ENCODE measurements at regions not wholly inside any gene's neighbourhood (a gene's known extent, or its start where the extent isn't known, plus 50 kb on each side); places are given as distances from the start of the nearest gene placed in this dataset.

DNA sequence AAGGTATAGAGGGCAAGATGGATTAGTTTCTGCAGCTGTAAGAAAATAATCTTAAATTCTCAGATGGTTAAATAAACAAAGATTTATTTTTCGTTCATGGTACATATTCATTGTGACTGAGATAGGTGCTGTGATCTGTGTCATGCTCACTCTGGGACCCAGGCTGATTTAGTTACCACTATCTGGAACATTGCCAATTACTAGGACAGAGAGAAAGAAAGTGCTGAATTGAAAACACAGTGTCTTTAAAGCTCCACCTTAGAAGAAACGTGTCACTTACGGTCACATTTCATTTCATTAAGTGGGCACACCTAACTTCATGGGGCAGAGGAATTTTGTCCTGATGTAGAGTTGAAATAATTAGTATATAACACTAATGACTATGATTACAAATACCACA is 430.0 kb downstream of the CCDC91 start (continued):
- TF ChIP-seq CEBPZ (IDR thresholded peaks at IDR 0.05; ENCODE audit: low read depth, low read length) (no peak), HDAC6 (IDR thresholded peaks at IDR 0.05; ENCODE audit: unreplicated experiment) (no peak), YY1 (IDR thresholded peaks at IDR 0.05; ENCODE audit: low read depth, low read length) (no peak), HDAC2 (IDR thresholded peaks at IDR 0.05) (no peak)
- TF ChIP-seq, protein P1, sequence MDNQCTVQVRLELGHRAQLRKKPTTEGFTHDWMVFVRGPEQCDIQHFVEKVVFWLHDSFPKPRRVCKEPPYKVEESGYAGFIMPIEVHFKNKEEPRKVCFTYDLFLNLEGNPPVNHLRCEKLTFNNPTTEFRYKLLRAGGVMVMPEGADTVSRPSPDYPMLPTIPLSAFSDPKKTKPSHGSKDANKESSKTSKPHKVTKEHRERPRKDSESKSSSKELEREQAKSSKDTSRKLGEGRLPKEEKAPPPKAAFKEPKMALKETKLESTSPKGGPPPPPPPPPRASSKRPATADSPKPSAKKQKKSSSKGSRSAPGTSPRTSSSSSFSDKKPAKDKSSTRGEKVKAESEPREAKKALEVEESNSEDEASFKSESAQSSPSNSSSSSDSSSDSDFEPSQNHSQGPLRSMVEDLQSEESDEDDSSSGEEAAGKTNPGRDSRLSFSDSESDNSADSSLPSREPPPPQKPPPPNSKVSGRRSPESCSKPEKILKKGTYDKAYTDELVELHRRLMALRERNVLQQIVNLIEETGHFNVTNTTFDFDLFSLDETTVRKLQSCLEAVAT (IDR thresholded peaks at IDR 0.05) = no peak

DNA sequence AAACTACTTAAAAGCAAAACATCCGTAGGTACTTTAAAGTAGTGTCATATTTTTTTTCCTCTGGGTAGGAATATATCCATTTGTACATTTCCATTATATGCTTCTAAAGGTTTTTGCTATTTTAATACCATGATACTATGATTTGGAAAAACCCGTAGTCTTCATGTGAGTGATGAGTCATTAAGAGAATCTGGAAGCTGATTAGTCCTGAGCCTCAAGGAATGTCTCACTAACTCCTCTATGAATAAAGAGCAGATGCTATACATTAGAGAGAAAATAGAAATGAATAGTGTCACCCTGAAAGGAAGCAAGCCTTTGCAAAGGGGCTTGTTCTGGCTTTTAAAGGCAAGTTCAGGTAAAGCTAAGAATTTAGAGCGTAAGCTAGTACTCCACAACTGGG is 432.1 kb downstream of the CCDC91 start:
- POLR2A ChIA-PET = no interaction called here
- DNase-seq (ENCODE audit: low read depth, low spot score) = no peak
- H4K20me1 ChIP-seq (ENCODE audit: control insufficient read depth, insufficient read depth) = no peaks in the 10 kb centered on the region
- TF ChIP-seq CHD4 (IDR thresholded peaks at IDR 0.05) = no peak
- RAD21 ChIA-PET (ENCODE audit: unreplicated experiment) = no interaction called here
- H3K36me3 ChIP-seq (ENCODE audit: control insufficient read depth in 2 of 2, insufficient read depth in 2 of 2, low read length in 1 of 2) = no peaks in the 10 kb centered on the region
- H3K4me3 ChIP-seq = no peak overlapping the region
- no peak overlapping the region for H2AFZ ChIP-seq (ENCODE audit: control insufficient read depth, low read depth, low read length)
- SMC1A ChIA-PET (ENCODE audit: uncharacterized antibody, unreplicated experiment) = no interaction called here
- H3K9me3 ChIP-seq (replicated peaks; ENCODE audit: control insufficient read depth, insufficient read depth, low read length) = no peaks in the 10 kb centered on the region
- H3K4me2 ChIP-seq (ENCODE audit: control insufficient read depth, insufficient read depth) = no peak overlapping the region
- intact Hi-C loops (cut with micrococcal nuclease; ENCODE audit: unreplicated experiment) (no loop called here), in situ Hi-C loops (cut with MboI) (no loop called here)
- no peak overlapping the region for H3K9ac ChIP-seq (ENCODE audit: control insufficient read depth, insufficient read depth, low read length)
- 58% methylated on average over 3 of the region's 3 CpGs for WGBS (ENCODE audit: insufficient coverage, insufficient replicate concordance, low lambda C conversion rate, missing lambda C conversion rate)
- FAIRE-seq = no peak
- no TSS peak for BruUV-seq (replicated peaks)
- H3K27me3 ChIP-seq (replicated peaks in 1 of 2; ENCODE audit: control insufficient read depth in 2 of 2, insufficient read depth in 2 of 2, low read length in 1 of 2) = no peaks in the 10 kb centered on the region
- H3K4me1 ChIP-seq (ENCODE audit: control insufficient read depth, insufficient read depth, low read length) = no peaks in the 10 kb centered on the region
- no peaks in the 10 kb centered on the region for H3K79me2 ChIP-seq (ENCODE audit: control insufficient read depth, insufficient read depth, low read length)
- no peak overlapping the region for H3K27ac ChIP-seq (ENCODE audit: control insufficient read depth, insufficient read depth)
- no peak for ATAC-seq
- CTCF ChIA-PET = no interaction called here
